ENCODE measurements at regions not wholly inside any gene's neighbourhood (a gene's known extent, or its start where the extent isn't known, plus 50 kb on each side); places are given as distances from the start of the nearest gene placed in this dataset.

DNA sequence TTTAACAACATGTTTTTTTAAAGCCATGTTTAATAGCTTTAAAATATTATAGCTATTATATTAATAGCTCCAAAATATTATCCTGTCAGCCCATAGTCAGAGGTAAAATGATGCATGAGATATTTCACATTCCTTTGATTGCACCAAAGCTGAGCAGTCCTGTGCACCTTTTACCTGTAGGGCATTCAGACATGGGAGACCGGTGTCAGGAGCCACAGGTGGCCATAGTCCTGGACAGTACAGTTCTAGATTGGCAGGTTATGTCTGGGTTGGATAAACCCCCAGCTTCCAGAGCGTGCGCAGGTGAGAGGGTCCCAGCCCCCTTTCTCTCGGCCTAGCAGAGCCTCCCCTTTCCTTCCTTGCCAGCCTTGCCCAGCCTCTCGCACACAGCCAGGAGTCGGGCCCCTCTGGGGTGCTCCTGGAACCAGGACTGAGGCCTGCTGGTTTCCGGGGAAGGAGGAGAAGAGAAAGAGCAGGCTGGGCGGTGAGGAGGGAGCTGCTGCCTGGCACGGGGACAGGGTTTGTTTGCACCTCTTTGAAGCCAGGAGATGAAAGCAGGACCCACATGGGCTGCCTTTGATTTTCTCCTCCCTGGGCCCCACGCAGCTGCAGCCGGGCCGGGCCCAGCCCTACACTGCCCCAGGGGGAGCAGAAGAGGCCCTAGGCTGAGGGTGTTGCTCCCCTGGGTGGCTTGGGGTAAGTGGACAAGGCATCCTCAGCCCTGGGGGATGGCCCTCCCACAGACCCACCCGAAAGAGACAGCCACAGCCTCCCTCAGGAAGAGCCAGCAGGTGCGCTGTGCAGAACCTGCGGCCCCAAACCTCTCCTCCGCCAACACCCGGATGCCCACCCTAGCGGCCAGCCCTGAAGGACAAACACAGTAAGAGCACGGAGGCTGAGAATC lies 75.2 kb upstream of the TARDBP start:
- no peak for DNase-seq (ENCODE audit: extremely low spot score)
- POLR2A ChIA-PET: interaction anchor here (0.6 kb wide), 1 partner anchor 417 kb away, joined by 5 read pairs; no protein-coding TSS in a partner anchor

DNA sequence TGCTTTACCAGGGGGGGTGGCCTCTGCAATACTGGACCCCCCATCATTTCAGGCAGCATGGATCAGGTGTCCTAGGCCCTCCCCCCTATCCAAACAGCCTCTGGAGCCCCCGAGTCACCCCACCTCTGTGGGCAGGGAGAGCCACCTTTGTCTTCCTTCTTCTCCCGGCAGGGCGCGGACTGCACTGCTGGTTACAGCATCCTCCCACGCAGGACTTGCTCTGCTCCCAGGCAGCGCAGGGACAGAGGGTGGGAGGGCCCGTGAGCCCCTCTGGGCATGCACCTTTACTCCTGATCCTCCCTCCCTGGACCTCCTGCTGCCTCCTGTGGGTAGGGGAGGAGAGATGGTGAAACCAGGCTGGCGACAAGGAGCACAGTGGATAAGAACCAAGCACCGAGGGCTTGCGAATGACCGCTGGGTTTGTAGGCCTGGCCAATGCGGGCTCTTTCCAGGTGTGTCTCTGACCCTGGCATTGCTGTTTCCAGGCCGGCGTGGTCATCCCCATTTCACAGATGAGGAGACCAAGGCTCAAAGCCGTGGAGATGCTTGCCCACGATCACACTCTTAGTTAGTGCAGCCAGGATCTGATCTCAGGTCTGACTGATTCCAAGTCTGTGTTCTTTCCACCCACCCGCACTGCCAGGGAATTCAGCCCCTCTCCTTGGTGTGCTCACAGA lies 73.6 kb upstream of the TARDBP start:
- POLR2A ChIA-PET: no interaction called here
- CTCF ChIA-PET: no interaction called here
- TF ChIP-seq, protein P1, sequence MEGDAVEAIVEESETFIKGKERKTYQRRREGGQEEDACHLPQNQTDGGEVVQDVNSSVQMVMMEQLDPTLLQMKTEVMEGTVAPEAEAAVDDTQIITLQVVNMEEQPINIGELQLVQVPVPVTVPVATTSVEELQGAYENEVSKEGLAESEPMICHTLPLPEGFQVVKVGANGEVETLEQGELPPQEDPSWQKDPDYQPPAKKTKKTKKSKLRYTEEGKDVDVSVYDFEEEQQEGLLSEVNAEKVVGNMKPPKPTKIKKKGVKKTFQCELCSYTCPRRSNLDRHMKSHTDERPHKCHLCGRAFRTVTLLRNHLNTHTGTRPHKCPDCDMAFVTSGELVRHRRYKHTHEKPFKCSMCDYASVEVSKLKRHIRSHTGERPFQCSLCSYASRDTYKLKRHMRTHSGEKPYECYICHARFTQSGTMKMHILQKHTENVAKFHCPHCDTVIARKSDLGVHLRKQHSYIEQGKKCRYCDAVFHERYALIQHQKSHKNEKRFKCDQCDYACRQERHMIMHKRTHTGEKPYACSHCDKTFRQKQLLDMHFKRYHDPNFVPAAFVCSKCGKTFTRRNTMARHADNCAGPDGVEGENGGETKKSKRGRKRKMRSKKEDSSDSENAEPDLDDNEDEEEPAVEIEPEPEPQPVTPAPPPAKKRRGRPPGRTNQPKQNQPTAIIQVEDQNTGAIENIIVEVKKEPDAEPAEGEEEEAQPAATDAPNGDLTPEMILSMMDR (IDR thresholded peaks at IDR 0.05; ENCODE audit: control extremely low read depth, extremely low read depth, low read depth, missing control alignments): no peak
- no peak for DNase-seq (ENCODE audit: extremely low spot score)

More for the DNA sequence above, 75.2 kb upstream of the TARDBP start:
- CTCF ChIA-PET: interaction anchor here (2.6 kb wide), 1 partner anchor 430 kb away, joined by 7 read pairs; no protein-coding TSS in a partner anchor
- TF ChIP-seq, protein P1 (IDR thresholded peaks at IDR 0.05; ENCODE audit: control extremely low read depth, extremely low read depth, low read depth, missing control alignments): no peak

DNA sequence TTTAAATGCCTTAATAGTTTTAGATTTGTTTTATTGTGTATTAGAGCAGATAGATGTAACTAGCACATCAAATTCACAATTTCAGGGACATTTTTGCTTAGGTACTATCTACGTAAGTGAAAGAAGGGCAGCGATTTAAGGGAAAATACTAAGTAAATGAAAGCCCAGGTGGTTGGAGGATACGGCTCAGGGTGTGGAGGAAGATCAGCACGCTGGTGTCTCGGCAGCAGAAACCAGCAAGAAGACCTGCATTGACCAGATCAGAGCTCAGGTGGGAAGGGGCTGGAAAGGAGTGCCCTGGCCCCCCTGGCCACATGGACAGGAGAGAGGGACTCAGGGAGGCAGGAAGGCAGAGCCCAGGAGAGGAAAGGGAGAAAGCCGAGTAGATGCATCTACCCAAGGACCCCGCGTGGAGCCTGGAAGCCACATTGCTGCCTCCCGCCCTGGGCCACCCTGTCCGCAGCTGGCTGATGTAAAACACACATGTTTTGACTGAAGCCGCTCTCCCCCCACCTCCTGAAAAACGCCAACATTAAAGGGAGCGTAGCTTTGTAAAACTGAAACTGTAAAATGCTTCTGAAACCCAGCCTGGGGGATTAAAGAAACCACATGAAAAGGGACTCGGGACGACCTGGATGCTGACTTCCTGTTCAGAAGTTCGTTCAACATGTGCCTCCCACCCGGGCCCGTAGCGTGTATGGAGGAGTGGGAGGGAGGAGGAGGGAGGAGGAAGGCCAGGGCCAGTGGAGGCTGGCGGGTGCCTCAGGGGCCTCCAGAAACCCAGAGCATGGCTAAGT lies 72.6 kb upstream of the TARDBP start:
- peak; percentile 83 for DNase-seq (ENCODE audit: extremely low spot score)
- ChIA-PET CTCF (interaction anchor here (0.9 to 1.5 kb wide), 3 partner anchors 26 to 248 kb away, joined by 3 to 4 read pairs (median 3); no protein-coding TSS in a partner anchor), POLR2A (interaction anchor here (0.5 kb wide), 1 partner anchor 493 kb away, joined by 7 read pairs; no protein-coding TSS in a partner anchor)
- TF ChIP-seq, protein P1 (IDR thresholded peaks at IDR 0.05; ENCODE audit: control extremely low read depth, extremely low read depth, low read depth, missing control alignments): no peak

DNA sequence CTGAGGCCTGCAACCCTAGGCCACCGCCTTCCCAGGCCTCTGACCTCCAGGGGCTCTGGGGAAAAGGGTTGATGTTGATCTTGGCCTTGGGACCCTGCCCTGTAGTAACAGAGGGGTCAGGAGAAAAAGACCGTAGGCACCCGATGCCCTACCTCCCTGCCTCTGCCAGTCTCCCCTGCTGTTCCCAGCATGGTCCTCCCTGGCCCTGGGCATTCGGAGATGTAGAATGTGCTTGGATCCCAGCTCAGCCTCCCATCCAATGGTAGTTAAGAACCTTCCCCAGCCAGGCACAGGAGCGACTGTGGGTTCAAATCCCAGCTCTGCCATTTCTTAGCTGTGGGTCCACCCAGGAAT lies 72.0 kb upstream of the TARDBP start:
- DNase-seq (ENCODE audit: extremely low spot score): no peak
- POLR2A ChIA-PET: no interaction called here
- TF ChIP-seq, protein P1 (IDR thresholded peaks at IDR 0.05; ENCODE audit: control extremely low read depth, extremely low read depth, low read depth, missing control alignments): no peak
- CTCF ChIA-PET: interaction anchor here (1.2 to 1.5 kb wide), 2 partner anchors 40 to 249 kb away, joined by 3 read pairs; no protein-coding TSS in a partner anchor

DNA sequence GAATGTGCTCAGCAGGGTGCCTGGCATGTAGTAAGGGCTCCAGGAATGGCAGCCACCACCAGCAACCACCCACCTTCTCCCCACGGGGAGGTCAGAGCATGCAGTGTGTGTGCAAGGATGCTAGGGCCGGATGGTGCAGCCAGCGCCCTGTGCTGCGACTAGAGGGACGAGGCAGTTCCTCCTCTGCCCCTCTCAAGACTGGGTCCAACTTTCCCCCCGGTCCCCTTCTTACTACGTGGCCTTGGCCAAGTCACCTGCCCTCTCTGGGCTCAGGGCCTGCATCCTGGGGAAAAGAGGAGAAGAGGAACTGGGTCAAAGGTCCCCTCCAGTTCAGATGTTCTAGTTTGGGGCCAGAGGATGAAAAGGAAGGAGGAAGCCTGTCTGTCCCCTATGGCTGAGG lies 71.6 kb upstream of the TARDBP start:
- ChIA-PET CTCF (interaction anchor here (1.2 to 1.5 kb wide), 2 partner anchors 40 to 249 kb away, joined by 3 read pairs; no protein-coding TSS in a partner anchor), POLR2A (no interaction called here)
- TF ChIP-seq, protein P1 (IDR thresholded peaks at IDR 0.05; ENCODE audit: control extremely low read depth, extremely low read depth, low read depth, missing control alignments): no peak

More for the DNA sequence above, 71.6 kb upstream of the TARDBP start:
- DNase-seq (ENCODE audit: extremely low spot score): no peak
